ENCODE measurements at regions not wholly inside any gene's neighbourhood (a gene's known extent, or its start where the extent isn't known, plus 50 kb on each side); places are given as distances from the start of the nearest gene placed in this dataset.

DNA sequence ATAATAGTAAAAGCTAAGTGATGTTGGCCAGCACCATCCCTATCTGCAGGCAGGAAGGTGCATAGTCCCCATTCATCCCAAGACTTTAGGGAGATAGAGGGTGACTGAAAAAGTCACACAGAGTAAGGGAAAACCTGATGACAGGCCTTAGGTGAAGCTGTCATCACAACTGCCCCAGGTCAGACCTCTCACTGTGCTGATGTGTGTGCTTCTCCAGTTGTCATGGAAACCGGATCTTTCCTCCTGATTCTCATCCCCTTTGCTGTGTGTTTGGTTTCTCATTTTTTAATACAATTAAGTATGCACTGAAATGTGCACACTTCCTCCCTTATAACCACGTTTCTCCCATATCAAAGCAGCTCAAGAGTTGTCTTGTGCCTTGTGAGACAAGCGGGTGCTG lies 135.1 kb upstream of the ANKFN1 start:
- TF ChIP-seq, protein P1, sequence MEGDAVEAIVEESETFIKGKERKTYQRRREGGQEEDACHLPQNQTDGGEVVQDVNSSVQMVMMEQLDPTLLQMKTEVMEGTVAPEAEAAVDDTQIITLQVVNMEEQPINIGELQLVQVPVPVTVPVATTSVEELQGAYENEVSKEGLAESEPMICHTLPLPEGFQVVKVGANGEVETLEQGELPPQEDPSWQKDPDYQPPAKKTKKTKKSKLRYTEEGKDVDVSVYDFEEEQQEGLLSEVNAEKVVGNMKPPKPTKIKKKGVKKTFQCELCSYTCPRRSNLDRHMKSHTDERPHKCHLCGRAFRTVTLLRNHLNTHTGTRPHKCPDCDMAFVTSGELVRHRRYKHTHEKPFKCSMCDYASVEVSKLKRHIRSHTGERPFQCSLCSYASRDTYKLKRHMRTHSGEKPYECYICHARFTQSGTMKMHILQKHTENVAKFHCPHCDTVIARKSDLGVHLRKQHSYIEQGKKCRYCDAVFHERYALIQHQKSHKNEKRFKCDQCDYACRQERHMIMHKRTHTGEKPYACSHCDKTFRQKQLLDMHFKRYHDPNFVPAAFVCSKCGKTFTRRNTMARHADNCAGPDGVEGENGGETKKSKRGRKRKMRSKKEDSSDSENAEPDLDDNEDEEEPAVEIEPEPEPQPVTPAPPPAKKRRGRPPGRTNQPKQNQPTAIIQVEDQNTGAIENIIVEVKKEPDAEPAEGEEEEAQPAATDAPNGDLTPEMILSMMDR (IDR thresholded peaks at IDR 0.05; ENCODE audit: low read depth, low read length, missing control alignments), result no peak
- H3K4me3 ChIP-seq (replicated peaks; ENCODE audit: low read depth, low read length), result no peak overlapping the region
- DNase-seq (ENCODE audit: extremely low read depth, low read depth), result no peak

DNA sequence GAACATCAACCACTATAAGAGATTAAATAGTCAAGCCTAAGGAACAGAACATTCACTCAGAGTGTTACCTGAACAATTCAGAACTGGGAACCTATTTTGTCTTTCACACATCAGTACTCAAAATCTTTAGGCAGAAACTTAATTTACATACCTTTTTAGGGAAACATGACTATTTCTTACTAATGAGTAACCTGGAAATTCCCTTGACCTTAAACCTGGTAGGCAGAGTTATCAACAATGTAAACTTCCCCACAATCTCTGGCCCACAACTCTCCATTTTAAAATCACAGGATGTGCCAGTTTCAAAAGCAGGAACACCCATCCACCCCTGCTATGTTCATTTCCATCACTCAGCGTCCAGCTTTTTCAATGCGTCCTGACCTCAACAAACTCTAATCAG lies 132.9 kb upstream of the ANKFN1 start:
- H3K4me3 ChIP-seq (replicated peaks; ENCODE audit: low read depth, low read length), result no peak overlapping the region
- no peak for DNase-seq (ENCODE audit: extremely low read depth, low read depth)
- TF ChIP-seq, protein P1 (IDR thresholded peaks at IDR 0.05; ENCODE audit: low read depth, low read length, missing control alignments), result no peak

DNA sequence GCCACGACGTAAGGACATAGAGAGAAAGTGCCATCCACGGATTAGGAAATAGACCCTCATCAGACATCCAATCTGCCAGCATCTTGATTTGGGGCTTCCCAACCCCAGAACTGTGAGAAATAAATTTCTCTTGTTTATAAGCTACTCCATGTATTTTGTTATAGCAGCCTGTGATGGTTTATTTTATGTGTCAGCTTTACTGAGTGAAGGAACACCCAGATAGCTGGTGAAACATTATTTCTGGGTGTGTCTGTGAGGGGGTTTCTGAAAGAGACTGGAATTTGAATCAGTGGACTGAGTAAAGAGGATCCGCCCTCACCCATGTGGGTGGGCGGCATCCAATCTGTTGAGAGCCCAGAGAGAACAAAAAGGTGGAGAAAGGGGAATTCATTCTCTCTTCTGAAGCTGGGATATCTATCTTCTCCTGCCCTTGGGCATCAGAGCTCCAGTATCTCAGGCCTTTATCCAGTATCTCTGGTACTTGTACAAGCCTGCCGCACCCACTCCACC lies 131.5 kb upstream of the ANKFN1 start:
- no peak overlapping the region for H3K4me3 ChIP-seq (replicated peaks; ENCODE audit: low read depth, low read length)
- TF ChIP-seq, protein P1 (IDR thresholded peaks at IDR 0.05; ENCODE audit: low read depth, low read length, missing control alignments), result no peak

DNA sequence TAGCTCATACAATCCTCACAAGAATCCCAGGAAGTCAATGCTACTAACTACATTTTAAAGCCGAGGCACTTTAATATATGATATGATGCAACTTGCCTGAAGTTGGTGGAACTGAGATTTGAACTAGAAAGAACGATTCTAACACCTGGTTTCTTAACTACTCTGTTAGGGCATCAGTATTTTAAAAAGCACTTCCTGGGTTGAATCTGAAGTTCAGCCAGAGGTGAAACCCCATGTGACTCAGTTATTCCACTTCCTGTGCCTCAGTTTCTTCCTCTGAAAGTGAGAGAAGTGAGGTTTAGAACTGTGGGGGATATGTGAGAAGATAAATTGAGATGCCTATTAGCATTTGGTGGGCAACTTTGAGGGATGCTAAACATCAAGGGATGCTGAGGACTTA lies 129.4 kb upstream of the ANKFN1 start:
- no peak for DNase-seq (ENCODE audit: extremely low read depth, low read depth)
- no peak overlapping the region for H3K4me3 ChIP-seq (replicated peaks; ENCODE audit: low read depth, low read length)
- TF ChIP-seq, protein P1 (IDR thresholded peaks at IDR 0.05; ENCODE audit: low read depth, low read length, missing control alignments), result no peak

More for the DNA sequence above, 131.5 kb upstream of the ANKFN1 start:
- no peak for DNase-seq (ENCODE audit: extremely low read depth, low read depth)

DNA sequence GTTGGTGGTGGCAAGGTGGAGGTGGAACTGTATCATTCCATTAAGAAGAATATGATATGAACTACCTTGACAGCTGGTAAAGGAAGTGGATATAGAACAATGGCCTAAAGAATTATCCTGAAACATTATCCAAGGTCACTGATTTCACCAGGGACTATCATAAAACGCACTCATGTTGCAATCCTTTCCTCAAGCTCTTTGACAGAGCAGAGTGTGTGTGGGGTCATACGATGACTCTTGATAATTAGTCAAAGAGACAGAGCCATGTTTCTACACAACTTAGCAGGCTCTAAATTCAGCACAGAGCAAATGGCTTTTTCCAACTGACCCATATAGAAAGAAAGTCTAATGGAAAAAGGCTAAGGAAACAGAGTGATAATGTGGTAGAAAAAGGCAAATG lies 126.4 kb upstream of the ANKFN1 start:
- TF ChIP-seq, protein P1 (IDR thresholded peaks at IDR 0.05; ENCODE audit: low read depth, low read length, missing control alignments), result no peak
- no peak overlapping the region for H3K4me3 ChIP-seq (replicated peaks; ENCODE audit: low read depth, low read length)
- DNase-seq (ENCODE audit: extremely low read depth, low read depth), result no peak

DNA sequence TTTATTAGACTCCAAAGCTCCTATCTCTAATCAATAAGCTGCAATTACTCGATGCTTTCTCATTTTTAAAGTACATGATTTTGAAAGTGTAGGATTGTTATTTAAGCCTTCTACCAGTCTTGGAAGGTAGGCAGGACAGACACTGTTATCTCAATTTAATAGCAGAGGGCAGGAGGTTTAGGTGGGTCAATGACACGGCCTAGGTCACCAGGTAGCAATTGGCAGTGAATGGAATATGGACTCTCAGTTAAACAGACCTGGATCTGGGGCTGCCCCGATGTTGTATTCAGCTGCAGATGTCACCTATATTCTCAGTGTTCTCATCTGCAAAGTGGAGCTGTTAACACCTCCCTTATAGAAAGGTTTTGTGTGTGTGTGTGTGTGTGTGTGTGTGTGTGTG lies 124.4 kb upstream of the ANKFN1 start:
- no peak overlapping the region for H3K4me3 ChIP-seq (replicated peaks; ENCODE audit: low read depth, low read length)
- no peak for DNase-seq (ENCODE audit: extremely low read depth, low read depth)
- TF ChIP-seq, protein P1 (IDR thresholded peaks at IDR 0.05; ENCODE audit: low read depth, low read length, missing control alignments), result no peak

DNA sequence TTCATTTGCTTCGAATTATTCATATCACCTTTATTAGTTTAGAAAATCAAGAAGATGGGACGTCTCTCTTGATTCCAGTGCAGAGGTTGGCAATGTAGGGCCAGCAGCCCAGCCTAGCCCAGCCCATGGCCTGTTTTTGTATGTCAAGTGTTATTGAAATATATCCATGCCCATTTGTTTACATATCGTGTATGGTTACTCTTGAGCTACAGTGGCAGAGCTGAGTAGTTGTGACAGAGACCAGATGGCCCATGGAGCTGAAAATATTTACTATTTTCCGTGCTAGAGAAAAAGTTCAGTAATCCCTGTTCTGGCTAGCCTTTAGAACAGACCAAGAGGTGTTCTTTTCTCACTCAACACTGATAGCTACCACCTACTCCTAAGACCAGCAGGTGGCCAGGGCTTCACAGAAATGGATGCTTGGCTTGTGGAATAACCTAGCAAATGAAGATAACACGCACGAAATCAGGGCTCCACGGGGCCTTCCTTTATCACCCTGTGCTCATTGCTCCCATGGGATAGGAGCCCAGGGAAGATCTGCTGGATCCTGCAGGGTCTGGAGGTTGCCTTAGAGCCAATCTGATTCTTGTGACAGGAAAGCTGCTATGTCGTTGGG lies 123.2 kb upstream of the ANKFN1 start:
- DNase-seq (ENCODE audit: extremely low read depth, low read depth), result no peak

More for the DNA sequence above, 123.2 kb upstream of the ANKFN1 start:
- TF ChIP-seq, protein P1 (IDR thresholded peaks at IDR 0.05; ENCODE audit: low read depth, low read length, missing control alignments), result no peak
- no peak overlapping the region for H3K4me3 ChIP-seq (replicated peaks; ENCODE audit: low read depth, low read length)

Measured in HFF-Myc (cell line).